ENCODE measurements at regions not wholly inside any gene's neighbourhood (a gene's known extent, or its start where the extent isn't known, plus 50 kb on each side); places are given as distances from the start of the nearest gene placed in this dataset.

DNA sequence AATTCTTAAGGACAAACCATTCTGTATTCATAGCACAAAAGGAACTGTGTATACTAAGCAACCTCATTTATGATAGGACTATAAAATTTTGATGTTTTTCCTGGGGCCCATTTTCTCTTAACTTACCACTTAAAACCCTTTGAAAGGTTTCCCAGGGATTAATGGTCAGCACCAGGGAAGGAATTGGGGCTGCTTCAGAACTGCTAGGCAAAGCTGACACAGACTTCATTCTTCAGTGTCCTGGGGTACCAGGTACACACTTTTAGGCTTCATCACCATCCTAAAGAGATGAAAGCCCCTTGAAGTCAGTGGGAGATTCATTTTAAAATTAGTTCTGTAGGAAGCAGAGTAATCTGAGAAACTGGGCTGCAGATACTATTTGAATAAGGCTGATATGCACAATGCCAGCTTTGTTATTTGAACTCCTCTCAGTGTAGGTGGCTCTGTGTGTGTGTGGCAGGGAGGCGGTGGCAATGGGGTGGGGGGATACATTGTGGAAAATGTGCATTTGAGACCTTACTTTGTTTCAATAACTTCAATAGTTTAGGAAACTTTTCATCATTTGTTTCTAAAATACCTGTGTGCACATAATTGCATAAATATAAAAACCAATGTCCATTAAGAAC lies 329.3 kb upstream of the DCN start:
- TF ChIP-seq, protein P1, sequence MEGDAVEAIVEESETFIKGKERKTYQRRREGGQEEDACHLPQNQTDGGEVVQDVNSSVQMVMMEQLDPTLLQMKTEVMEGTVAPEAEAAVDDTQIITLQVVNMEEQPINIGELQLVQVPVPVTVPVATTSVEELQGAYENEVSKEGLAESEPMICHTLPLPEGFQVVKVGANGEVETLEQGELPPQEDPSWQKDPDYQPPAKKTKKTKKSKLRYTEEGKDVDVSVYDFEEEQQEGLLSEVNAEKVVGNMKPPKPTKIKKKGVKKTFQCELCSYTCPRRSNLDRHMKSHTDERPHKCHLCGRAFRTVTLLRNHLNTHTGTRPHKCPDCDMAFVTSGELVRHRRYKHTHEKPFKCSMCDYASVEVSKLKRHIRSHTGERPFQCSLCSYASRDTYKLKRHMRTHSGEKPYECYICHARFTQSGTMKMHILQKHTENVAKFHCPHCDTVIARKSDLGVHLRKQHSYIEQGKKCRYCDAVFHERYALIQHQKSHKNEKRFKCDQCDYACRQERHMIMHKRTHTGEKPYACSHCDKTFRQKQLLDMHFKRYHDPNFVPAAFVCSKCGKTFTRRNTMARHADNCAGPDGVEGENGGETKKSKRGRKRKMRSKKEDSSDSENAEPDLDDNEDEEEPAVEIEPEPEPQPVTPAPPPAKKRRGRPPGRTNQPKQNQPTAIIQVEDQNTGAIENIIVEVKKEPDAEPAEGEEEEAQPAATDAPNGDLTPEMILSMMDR (IDR thresholded peaks at IDR 0.05; ENCODE audit: low read depth, low read length): no peak
- Histone ChIP-seq H3K9me3 (no peaks in the 10 kb centered on the region; the same call in 1 of the 2 replicates), H3K4me1 (no peaks in the 10 kb centered on the region; the same call in 1 of the 2 replicates), H3K27me3 (no peaks in the 10 kb centered on the region), H3K36me3 (no peaks in the 10 kb centered on the region), H3K4me3 (ENCODE audit: low read depth, low read length) (no peak overlapping the region)
- DNase-seq: no peak

DNA sequence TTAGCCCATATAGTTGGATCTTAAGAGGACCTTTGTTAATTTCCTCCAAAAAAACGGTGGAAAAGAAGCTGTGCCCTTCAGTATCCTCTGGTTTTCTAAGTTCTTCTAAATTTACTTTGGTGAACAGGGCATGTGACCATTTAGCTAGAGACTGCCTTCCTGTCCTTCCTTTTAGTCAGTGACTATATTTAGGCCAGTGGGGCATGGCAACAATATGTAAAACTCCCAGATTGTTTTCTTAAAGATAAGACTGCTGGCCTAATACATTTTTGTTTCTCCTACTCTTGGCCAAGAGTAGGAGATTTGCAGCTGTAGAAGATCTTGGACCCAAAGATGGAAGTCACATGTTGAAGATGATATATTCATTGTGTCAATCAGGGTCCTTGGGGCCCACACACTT lies 325.1 kb upstream of the DCN start:
- Histone ChIP-seq H3K36me3 (no peaks in the 10 kb centered on the region), H3K4me1 (no peaks in the 10 kb centered on the region; the same call in 1 of the 2 replicates), H3K27me3 (no peaks in the 10 kb centered on the region), H3K9me3 (no peaks in the 10 kb centered on the region), H3K4me3 (ENCODE audit: low read depth, low read length) (no peak overlapping the region)
- TF ChIP-seq, protein P1 (IDR thresholded peaks at IDR 0.05; ENCODE audit: low read depth, low read length): no peak
- DNase-seq: no peak

DNA sequence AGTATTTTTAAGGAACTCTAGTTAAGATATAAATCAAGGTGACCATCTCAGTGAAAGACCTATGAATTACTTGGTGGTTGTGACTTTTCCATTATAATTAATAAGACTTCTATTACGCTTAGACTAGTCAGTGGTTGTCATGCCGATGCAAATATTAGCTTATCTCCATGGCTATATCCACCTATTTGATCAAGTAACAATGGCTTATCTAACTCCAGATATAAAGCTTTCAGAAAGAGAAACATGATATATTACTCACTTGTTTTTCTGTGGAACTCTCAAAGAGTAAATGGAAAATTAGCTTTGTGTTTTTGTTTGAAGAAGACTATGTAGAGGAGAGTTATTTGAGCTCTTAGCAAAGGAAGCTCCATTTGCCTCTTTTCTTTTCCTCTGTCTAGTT lies 323.8 kb upstream of the DCN start:
- TF ChIP-seq, protein P1 (IDR thresholded peaks at IDR 0.05; ENCODE audit: low read depth, low read length): no peak
- Histone ChIP-seq H3K9me3 (no peaks in the 10 kb centered on the region), H3K4me3 (ENCODE audit: low read depth, low read length) (no peak overlapping the region), H3K36me3 (no peaks in the 10 kb centered on the region), H3K4me1 (no peaks in the 10 kb centered on the region; the same call in 1 of the 2 replicates), H3K27me3 (no peaks in the 10 kb centered on the region)
- DNase-seq: no peak

DNA sequence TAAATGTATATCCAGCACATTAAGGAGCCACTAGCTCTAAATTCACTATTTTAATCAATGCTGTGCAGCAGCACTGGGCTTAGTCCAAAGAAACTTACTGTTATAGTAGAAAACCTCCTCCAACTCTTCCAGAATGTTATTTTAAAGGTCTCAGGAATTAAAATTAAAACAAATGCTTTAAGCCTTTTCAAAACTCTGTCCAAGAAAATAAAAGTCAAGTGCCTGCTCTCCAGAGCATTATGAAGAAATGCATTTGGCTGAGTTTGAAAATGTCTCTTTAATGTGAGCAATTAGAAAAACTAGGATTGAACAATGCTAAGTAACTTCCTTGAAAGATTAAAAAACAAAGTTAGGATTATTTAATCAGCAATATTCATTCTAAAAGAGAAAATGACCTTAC lies 322.4 kb upstream of the DCN start:
- H3K27me3 ChIP-seq: no peaks in the 10 kb centered on the region
- TF ChIP-seq, protein P1 (IDR thresholded peaks at IDR 0.05; ENCODE audit: low read depth, low read length): no peak
- no peaks in the 10 kb centered on the region for H3K4me1 ChIP-seq
- H3K9me3 ChIP-seq: no peaks in the 10 kb centered on the region
- no peaks in the 10 kb centered on the region for H3K36me3 ChIP-seq
- DNase-seq: no peak
- no peak overlapping the region for H3K4me3 ChIP-seq (ENCODE audit: low read depth, low read length)

DNA sequence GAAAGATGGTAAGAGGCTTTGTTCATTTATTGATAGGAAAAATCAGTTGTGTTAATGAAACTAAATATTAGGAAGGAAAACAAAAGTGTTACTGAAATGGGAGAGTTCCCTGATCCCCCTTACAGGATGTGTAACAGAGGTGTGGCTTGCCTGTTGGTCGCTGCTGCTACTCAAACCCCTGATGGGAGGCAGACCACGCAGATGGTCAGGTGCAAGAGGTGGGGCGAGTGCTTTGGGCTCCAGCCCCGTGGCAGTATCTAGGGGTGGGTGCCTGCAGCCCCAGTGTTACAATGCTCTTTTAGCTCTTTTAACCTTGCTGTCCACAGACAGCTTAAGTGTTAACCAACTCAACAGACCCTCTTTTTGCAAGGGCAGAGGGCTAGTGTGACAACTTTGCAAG lies 319.6 kb upstream of the DCN start:
- TF ChIP-seq, protein P1 (IDR thresholded peaks at IDR 0.05; ENCODE audit: low read depth, low read length): no peak
- no peak for DNase-seq
- no peaks in the 10 kb centered on the region for H3K4me1 ChIP-seq
- H3K9me3 ChIP-seq: no peaks in the 10 kb centered on the region
- H3K36me3 ChIP-seq: no peaks in the 10 kb centered on the region
- H3K27me3 ChIP-seq: no peaks in the 10 kb centered on the region
- no peak overlapping the region for H3K4me3 ChIP-seq (ENCODE audit: low read depth, low read length)

DNA sequence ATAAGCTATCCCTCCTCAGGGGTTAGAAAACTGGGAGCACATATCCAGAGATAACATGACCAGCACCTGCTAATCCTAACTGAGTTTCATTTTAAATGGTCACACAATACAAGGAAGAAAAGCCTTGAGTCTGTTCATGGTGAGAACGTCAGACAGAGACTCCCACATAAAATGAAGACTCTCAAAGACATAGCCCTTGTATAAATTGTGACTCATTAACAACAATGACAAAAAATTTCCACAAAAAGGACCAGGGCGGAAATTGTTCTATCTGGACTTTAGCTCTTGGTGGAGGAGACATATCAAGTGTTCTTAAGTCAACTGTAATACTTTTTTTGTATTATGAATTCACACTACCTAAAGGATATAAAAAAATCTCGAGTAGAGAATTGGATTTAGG lies 313.7 kb upstream of the DCN start:
- TF ChIP-seq, protein P1 (IDR thresholded peaks at IDR 0.05; ENCODE audit: low read depth, low read length): no peak
- DNase-seq: no peak
- no peaks in the 10 kb centered on the region for H3K36me3 ChIP-seq
- no peak overlapping the region for H3K4me3 ChIP-seq (ENCODE audit: low read depth, low read length)
- H3K9me3 ChIP-seq: no peaks in the 10 kb centered on the region
- H3K27me3 ChIP-seq: no peaks in the 10 kb centered on the region
- no peaks in the 10 kb centered on the region for H3K4me1 ChIP-seq

All from BE2C (cell line).